GM12874 (cell line): ENCODE measurements at regions not wholly inside any gene's neighbourhood (a gene's known extent, or its start where the extent isn't known, plus 50 kb on each side); places are given as distances from the start of the nearest gene placed in this dataset.

Source experiments
- CTCF ChIP-seq: IDR thresholded peaks from 2 replicates; pipeline ENCODE4 v1.5.1; 2011; ENCODE audit warnings: low read depth, mild to moderate bottlenecking, control low read depth, low read length, moderate library complexity; ENCODE audit not compliant: insufficient read depth

- TF ChIP-seq CTCF, result no peak
Measured at GRCh38 chr4:107243141-107243781, 207.1 kb upstream of the DKK2 start.

- no peak for TF ChIP-seq CTCF
Measured at GRCh38 chr4:107220976-107221375, 184.9 kb upstream of the DKK2 start.

GRCh38 chr4:107219681-107220080, 183.6 kb upstream of the DKK2 start:
- no peak for TF ChIP-seq CTCF

GRCh38 chr4:107216379-107216778, 180.3 kb upstream of the DKK2 start:
- no peak for TF ChIP-seq CTCF

GRCh38 chr4:107215222-107215621, 179.1 kb upstream of the DKK2 start:
- TF ChIP-seq CTCF, result no peak

GRCh38 chr4:107213880-107214279, 177.8 kb upstream of the DKK2 start:
- no peak for TF ChIP-seq CTCF

GRCh38 chr4:107213410-107213809, 177.3 kb upstream of the DKK2 start:
- TF ChIP-seq CTCF, result no peak
